ENCODE measurements at regions not wholly inside any gene's neighbourhood (a gene's known extent, or its start where the extent isn't known, plus 50 kb on each side); places are given as distances from the start of the nearest gene placed in this dataset.
"Not testable (repeated sequence)": the region's sequence is repeated elsewhere in the genome, so short reads cannot be mapped to it uniquely, and the experiment has no call there.

DNA sequence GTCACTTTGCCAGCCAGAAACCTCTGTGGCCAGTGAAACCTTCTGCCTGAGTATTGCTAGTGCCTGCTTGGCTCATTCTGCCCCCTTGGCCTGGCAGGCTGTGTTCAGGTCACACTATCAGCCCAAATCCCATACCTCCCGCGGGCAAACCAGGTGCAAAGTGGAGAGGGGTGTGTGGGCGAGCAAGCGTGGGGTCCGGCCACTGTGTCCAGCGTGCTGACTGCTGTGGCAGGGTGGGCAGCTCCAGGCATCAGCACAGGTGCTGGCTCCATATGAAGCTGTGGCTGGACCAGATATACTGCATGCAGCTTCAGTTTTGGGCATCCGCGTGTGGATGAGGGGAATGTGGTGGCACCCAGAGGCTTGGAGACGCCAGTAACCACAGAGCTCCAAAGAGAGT is 576.5 kb upstream of the EDIL3 start:
- DNase-seq, result no peak

DNA sequence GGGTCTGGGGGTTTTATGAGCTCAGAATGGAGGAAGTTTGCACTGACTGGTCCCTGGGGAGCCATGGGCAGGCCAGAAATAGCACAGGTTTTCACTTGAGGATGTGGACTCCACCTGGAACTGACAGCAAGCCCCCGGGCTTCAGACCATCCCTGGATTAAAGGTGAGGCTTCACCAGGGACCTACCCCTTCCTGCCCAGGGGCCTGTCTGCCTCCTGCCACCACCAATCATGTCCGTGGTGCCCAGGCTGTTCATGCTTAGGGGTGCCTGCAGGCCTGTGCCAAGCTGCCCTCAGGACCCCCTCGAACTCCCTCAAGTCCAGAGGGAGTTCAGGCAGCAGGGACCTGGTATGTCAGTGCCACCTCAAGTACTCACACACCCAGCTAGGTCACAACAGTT is 577.2 kb upstream of the EDIL3 start:
- DNase-seq, result no peak

DNA sequence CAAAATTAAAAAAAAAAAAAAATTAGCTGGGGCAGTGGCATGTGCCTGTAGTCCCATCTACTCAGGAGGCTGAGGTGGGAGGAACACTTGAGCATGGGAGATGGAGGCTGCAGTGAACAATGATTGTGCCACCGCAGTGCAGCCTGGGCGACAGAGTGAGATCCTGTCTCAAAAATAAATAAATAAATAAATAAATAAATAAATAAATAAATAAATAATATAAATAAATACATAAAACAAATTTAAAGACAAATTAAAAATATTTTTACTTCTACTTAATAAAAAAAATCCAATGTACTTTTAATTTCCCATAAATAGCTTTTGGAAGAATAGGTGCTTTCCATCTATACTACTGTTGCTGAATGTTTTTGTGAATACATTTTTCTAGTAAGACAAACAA is 598.4 kb upstream of the EDIL3 start:
- no peak for DNase-seq

DNA sequence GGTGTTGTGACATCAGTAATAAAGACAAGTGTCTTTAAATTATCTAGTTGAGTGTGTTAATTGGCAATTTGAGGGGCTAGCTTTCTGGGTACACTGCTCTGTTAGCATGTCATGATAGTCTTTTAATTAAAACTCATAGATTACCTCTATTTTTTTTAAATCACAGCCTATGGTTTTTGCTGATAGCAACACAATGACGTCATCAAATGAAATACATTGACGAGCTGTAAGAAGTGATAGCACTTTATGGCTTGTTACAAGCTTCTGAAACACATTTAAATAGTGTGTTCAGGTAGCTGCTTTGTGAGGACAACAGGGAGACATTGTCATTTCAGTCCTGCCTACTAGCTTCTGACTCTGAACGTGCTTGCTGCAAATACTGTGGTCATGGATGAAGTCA is 600.5 kb upstream of the EDIL3 start:
- no peak for DNase-seq

DNA sequence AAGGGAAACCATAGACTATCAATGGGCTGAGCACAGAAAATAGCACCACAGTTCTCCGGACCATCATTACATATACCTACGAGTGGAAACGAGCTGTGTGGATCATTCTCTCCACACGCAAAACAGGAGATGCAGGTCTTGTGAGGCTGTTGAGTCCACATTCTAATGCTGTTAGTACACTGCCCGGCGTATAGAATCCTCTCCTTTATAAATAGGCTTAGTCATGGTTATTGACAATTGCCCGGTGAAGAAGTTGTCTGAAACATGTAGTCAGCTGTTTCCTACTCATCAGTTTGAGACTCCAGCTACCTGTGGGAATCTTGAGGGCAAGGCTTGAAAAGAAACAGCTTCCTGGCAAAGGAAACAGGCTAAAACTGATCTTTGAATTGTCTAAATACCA is 602.0 kb upstream of the EDIL3 start:
- no peak for DNase-seq

DNA sequence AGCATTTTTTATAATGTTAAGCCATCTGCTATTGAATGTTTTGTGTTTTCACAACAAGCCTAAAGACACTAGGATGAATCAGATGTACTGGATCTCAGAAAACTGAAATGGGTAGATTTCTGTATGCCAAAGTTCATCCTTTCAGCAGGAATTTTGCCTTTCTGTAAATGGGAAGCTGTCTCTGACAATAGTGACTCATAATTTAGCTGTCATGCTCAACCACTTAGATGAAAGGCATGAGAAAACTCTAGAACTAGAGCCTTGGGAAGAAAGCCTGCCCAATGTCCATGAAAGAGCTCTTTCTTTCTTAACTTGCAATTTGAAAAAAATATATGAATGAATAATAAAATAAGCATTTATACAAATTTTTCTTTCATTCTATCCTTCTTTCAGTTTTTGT is 616.0 kb upstream of the EDIL3 start:
- no peak for DNase-seq

DNA sequence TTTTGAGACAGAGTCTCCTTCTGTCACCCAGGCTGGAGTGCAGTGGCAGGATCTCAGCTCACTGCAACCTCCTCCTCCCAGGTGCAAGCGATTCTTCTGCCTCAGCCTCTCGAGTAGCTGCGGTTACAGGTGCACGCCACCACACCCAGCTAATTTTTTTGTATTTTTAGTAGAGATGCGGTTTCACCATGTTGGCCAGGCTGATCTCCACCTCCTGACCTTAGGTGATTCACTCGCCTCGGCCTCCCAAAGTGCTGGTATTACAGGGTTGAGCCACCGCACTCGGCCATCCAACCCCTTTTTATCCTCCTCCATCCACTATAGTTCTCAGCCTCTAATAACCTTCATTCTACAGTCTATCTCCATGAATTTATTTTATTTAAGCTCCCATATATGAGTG is 617.3 kb upstream of the EDIL3 start:
- DNase-seq, result not testable (repeated sequence)

DNA sequence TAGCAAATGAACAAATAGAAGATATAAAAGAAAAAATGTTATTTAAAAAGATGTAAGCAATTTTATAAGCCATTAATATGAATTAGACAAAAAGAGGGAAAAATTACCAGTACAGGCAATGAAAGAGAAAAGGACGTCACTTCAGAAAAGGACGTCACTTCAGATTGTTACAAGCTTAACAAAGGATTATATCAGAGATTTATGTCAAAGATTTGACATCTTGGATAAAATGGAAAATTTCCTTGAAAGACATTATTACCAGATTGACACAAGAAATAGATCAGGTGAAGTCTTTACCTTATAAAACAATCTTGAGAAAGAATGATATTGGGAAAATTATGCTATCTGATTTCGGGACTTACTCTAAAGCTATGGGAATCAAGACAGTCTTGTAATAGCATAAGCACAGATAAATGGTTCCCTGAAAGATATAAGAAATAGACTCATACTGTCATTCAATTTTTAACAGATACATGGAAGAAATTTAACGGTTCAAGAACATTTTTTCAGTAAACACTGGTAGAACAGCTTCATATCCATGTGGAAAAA is 625.4 kb upstream of the EDIL3 start:
- no peak for DNase-seq

DNA sequence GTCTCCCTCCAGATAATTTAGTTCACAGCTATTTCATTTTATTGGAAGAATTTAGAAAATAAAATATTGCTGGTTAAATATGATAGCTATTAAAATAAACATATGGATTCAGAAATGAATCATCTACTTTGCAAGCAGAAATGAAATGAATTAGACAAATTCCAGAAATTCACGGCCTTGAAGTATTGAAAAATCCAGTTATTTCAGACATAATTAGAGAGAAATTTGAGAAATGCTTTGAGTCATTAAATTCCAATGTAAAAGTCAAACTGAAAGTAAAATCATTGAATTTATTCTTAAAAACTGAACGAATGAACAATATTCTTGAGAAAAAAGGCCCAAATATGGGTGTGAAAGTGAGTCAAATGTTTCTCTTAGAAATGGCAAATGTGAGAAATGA is 632.6 kb upstream of the EDIL3 start:
- DNase-seq, result no peak

DNA sequence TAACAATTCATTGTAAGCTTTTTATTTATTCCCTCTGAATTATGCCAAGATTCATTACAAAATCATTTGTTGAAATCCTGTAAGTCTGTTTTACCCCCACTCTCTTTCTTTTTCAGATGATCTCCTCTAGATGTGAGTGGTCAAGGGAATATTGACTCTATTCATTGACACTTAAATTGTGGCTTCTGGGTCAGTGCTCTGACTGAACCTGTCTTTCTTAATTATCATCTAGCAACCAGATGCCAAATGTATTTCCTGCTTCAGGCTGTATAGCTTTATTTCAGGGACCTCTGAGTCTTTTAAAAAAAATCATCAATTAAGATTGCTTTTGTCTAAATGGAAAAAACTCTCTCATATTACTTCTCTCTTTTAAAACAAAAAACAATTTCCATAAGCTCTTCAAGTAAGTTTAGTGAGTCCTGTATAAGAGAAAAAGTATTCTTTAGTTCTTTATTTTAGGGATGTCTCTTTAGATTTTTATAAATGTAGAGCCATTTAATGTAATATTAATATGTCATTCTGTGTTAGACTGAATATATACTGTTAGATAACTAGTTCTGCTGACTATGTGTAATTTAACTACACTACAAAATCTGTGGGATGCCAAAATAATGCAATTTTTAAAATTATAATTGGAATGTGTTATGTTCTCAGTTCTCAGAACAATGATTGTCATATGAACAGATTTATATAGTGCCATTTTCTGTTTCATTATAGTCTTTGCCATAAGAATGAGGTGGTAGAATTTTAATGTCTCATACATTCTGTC is 645.8 kb upstream of the EDIL3 start:
- DNase-seq, result no peak

DNA sequence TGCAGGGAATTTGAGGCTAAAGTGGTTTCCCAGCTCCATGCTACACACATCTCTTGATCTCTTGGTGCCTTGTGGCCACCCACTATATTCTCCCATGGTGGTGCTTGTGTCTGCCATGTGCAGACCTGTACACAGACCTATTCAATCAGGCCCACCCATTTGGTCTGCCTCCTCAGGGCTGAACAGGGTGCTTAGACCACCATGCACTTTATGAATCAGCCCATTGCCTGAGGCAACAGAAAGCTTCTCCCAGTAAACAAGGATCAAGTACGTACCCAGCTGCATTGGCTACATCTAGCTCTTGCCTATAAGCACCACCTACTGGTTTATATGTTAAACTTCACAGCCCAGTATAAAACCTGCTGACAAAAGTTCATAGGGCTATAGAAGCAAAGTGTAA is 664.3 kb upstream of the EDIL3 start:
- no peak for DNase-seq

DNA sequence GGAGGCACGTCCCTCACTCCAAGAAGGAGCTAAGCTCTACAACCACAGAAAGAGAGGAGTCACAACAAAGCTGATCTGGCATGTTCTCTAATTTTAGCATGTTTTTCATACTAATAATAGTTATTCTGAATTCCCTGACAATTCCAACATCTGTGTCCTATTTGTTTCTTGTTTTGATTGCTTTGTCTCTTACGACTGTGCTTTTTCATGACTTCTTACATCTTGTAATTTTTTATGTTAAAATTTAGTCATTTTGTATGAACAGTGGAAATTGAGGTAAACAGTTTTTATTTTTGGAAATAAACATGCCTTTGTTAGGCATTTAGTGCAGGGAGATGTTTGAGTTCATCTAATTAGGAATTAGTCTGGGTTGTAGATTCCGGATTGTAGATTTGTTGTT is 668.1 kb upstream of the EDIL3 start:
- DNase-seq, result no peak

DNA sequence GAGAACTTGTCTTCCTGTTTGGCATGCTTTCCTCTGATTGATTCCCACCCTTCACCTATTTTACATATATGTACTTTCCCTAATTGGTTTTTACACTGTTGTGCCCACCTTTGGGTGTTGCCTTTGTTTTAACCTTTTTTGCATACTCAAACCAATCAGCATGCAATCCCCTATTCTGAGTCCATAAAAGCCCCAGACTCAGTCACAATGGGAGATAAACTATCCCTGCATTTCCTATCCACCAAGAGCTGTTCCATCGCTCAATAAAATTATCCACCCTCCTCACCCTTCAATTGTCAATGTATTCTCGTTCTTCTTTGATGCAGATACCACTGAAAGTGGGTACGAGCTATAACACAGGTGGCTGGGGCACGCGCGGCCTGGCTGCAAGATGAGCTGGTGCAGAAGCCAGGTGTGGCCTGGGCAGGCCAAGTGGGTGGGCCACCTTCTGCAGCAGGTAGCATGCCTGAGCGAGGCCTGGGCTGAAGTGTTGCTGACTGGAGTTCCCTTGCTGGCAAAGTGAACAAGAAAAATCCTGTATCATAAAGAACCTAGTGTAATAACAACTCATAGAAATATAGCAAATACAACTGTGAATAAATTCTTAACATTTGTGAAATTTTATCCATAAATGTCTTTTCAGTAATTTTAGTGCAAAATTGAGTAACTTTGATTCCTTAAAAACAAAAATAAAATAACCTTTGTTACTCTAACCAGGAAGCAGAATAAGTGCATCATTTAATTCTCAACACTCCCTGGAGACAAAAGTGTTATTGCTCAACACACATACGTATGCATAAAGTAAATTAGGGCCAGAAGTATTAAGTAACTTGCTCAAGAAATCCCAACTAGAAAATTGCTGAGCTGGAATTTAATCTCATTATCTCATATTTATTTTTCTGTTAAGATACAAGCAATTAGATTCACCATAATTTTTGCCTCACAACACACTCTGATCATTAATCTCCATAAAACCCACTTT is 685.3 kb upstream of the EDIL3 start:
- DNase-seq, result no peak

DNA sequence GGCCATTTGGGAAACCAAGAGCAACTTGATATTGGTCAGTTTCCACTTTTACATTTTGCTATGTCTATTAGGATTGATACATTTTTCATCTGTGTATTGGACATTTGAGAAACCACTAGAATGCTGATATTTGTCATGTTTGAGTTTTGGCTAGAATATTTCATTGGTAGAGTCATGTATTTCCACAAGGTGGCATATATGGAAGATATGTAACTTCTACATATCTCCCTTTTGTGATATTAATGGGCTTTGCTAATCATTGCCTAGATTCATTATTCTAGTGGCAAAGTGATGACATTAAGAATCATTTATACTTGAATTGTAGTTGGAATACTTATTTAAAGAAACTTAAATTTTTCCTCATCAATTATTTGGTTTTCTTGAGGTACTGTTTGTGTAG is 692.9 kb upstream of the EDIL3 start:
- no peak for DNase-seq

DNA sequence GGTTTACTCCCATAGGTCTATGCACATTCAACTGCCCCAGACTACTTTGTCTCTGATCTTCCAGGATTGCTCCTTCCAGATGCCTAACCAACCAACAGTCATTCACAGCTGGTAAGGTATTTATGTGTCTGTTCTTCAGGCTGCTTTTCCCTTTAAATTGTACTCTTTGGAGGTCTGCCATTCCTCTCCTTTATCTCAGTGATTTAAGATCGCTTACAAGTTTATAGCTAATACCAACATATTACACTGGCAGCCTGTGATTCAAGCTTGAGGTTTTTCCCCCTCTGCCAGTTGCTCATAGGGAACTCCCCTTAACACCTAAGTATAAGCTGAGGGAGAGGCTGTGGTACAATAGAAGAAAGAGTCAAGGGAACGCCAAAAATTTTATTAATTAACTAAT is 711.7 kb upstream of the EDIL3 start:
- DNase-seq, result no peak

DNA sequence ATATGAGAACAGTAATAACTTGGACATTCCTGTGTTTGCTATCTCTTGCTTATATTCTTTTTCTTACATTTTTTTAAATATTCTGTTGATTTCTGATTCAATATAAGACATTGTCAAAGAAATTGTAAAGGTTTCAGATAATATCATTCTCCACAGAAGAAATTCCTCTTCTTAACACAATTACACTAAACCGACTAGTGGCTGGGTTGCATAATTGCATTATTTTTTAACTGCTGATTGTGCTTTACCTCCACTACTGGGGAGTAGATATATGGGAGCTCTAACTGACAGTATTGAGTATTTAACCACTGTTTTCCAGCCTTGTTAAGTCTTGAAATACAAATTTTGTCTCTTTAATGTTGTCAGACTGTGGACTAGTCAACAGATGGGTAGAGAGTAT is 723.8 kb upstream of the EDIL3 start:
- DNase-seq, result no peak

DNA sequence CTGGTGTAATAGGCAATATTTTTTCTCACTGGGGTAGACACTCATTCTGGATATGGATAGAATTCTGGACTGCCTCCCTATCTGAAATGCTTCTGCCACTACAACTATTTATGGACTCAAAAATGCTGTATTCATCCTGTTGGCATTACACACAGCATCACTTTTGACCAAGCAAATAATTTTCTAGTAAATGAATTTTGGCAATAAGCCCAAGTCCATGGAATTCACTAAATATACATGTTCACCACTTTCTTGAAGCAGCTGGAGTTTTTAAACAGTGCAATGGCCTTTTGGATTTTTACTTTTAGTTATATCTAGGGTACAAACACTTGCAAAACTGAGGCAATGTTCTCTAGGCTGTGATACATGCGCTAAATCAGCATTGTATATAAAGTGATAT is 724.9 kb upstream of the EDIL3 start:
- no peak for DNase-seq

DNA sequence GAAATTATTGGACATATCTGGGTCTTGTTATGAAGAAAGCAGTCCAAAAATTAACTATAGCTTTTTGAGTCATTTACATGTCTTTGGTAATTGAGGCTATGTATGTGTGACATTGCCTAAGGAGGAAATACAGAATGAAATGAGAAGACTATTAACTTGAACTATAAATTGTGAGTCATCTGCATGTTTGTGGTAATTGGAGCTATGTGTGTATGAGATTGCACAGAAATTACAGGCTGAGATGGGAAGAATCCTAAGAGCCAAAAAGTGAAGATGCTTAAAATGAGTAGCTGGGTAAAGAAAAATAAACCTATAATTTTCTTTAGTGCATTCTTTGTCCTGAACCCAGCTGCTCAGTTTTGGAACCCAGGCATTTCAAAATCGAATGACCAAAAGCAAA is 747.6 kb upstream of the EDIL3 start:
- DNase-seq, result no peak

DNA sequence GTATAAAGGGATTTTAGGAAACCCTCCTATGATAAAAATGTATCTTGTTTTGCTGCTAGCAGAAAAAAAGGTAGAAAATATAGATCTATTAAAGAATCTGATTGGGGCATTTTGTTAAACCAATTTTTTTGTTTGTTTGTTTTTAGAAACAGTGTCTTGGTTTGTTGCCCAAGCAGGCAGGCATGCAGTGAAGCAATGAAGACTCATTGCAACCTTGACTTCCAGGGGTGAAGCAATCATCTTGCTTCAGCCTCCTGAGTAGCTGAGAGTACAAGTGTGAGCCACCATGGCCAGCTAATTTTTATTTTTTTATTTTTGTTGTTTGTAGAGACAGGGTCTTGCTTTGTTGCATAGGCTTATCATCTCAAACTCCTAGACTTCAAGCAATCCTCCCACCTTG is 755.8 kb upstream of the EDIL3 start:
- DNase-seq, result no peak

DNA sequence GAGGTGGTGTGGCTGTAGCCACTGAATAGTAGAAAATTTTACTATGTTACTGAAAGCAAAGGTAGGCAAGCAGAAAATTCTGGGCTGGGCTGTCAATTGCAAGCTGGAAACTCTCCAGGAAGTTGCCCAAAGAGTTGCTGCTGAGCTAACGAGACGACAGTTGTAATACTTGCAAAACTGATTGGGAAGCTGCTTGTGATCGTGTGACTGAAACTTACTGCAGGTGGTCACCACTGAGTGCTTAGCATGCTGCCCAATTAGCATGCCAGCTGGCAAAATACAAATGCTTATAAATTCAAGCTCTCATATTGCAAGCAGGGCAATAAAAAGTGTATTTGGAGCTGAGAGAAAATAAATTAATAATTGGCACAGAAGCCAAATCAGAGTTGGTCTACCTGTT is 758.5 kb upstream of the EDIL3 start:
- DNase-seq, result no peak

DNA sequence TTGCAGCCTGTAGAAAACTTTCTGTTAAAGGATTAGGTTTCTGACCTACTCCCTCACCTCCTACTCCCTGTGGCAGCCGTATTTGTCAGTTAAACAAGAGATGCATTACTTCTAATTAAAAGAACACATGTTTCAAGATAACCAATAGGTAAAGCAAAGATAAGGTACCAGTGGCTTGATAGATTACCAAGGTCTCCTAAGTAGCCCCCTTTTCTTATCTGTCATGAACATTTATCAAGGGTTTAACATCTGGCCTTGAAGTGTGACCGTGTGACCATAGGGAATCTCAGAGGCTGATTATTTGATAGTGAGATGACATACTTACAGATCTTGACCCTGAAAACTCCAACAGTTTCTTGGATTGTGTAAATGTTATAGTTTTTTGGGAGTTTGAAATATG is 764.0 kb upstream of the EDIL3 start:
- no peak for DNase-seq

DNA sequence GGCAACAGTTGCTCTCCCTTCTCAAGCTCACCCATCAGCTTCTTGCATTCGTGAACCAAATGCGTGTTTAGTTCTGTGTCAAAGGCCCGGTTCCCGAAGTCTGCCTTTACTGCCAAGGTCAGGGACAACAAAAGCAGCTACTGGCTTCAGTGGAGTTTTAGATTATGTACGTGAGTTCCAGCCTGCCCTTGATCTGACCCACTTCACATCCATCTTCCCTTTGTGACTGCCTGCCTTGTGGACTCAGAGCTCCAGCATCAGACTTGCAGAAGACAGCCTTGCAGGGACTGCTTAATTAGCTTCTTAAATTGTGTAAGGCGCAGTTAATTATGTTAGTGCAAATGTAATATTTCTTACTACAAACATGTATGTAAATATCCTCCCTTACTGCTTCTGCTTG is 774.7 kb upstream of the EDIL3 start:
- DNase-seq, result no peak

DNA sequence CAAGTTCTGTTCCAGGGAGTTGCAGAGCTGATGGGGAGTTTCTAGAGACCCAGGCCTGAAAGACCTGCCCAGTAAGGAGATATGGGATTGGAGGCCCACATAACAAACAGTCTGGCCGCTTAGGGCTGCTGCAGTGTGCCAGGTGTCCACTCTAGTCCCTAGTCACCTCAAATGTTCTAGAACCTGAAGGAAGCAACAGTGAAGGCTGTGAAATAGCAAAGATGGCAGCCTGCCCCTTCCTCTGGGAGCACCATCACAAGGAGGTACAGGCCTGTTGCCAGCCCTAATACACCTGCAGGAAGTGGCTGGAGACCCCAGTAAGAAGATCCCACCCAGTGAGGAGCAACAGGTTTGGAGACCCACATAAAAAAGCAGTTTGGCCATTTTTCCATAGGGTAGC is 783.8 kb upstream of the EDIL3 start:
- DNase-seq, result no peak

DNA sequence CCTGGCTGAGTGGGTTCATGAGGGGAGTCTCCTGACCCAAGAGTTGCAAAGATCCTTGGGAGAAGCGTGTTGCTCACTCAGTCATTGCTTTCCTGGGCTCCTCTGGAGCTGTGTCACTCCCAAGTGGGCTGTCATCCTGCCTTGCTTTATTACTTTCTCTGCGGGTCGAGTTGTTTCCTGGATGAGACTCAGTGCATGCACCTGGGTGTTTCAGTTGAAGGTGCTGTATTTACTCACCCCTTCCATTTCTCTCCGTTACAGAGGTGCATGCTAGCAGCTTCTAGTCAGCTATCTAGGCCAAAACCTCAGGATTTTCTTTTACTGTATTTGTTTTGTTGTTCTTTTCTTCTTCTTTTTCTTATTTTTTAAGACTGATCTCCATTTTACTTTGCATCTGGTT is 785.5 kb upstream of the EDIL3 start:
- DNase-seq, result no peak

All from T-helper 2 cell (primary cell).